ENCODE measurements at regions not wholly inside any gene's neighbourhood (a gene's known extent, or its start where the extent isn't known, plus 50 kb on each side); places are given as distances from the start of the nearest gene placed in this dataset.

GRCh38 chr2:33673937-33674336 lies 74.8 kb upstream of the FAM98A start:
- Mint-ChIP-seq H3K4me1 (peaks cover 11% of the 10 kb centered on the region), H3K36me3 (ENCODE audit: low read depth) (peaks cover 4% of the 10 kb centered on the region), H3K27me3 (ENCODE audit: low read depth, poor library complexity) (peaks cover 4% of the 10 kb centered on the region), H3K9me3 (peaks cover 4% of the 10 kb centered on the region), H3K4me3 (no peak overlapping the region), H3K27ac (no peak overlapping the region)
- TF ChIP-seq CTCF (IDR thresholded peaks at IDR 0.05): peak; percentile 45
- DNase-seq: no peak

GRCh38 chr2:33672896-33673295 lies 73.8 kb upstream of the FAM98A start:
- Mint-ChIP-seq H3K4me1 (peaks cover under 1% of the 10 kb centered on the region), H3K36me3 (ENCODE audit: low read depth) (peaks cover 10% of the 10 kb centered on the region), H3K9me3 (peaks cover 10% of the 10 kb centered on the region), H3K4me3 (no peak overlapping the region), H3K27ac (no peak overlapping the region), H3K27me3 (ENCODE audit: low read depth, poor library complexity) (peaks cover 4% of the 10 kb centered on the region)
- DNase-seq: no peak
- TF ChIP-seq CTCF (IDR thresholded peaks at IDR 0.05): no peak

GRCh38 chr2:33672389-33672788 lies 73.3 kb upstream of the FAM98A start:
- H3K27me3 Mint-ChIP-seq (ENCODE audit: low read depth, poor library complexity): peaks cover 4% of the 10 kb centered on the region
- H3K27ac Mint-ChIP-seq: no peak overlapping the region
- no peaks in the 10 kb centered on the region for H3K4me1 Mint-ChIP-seq
- no peak for DNase-seq
- peaks cover 10% of the 10 kb centered on the region for H3K36me3 Mint-ChIP-seq (ENCODE audit: low read depth)
- H3K4me3 Mint-ChIP-seq: no peak overlapping the region
- H3K9me3 Mint-ChIP-seq: peaks cover 10% of the 10 kb centered on the region
- no peak for TF ChIP-seq CTCF (IDR thresholded peaks at IDR 0.05)

GRCh38 chr2:33671198-33671597 lies 72.1 kb upstream of the FAM98A start:
- no peak for TF ChIP-seq CTCF (IDR thresholded peaks at IDR 0.05)
- H3K4me3 Mint-ChIP-seq: no peak overlapping the region
- peaks cover 4% of the 10 kb centered on the region for H3K27me3 Mint-ChIP-seq (ENCODE audit: low read depth, poor library complexity)
- H3K36me3 Mint-ChIP-seq (ENCODE audit: low read depth): peaks cover 16% of the 10 kb centered on the region
- H3K4me1 Mint-ChIP-seq: no peaks in the 10 kb centered on the region
- DNase-seq: no peak
- peaks cover 18% of the 10 kb centered on the region for H3K9me3 Mint-ChIP-seq
- H3K27ac Mint-ChIP-seq: no peak overlapping the region

GRCh38 chr2:33670392-33670937 lies 71.4 kb upstream of the FAM98A start:
- H3K27me3 Mint-ChIP-seq (ENCODE audit: low read depth, poor library complexity): peaks cover 4% of the 10 kb centered on the region
- no peak overlapping the region for H3K4me3 Mint-ChIP-seq
- H3K9me3 Mint-ChIP-seq: peaks cover 24% of the 10 kb centered on the region
- H3K4me1 Mint-ChIP-seq: no peaks in the 10 kb centered on the region
- no peak for DNase-seq
- H3K27ac Mint-ChIP-seq: no peak overlapping the region
- no peak for TF ChIP-seq CTCF (IDR thresholded peaks at IDR 0.05)
- peaks cover 22% of the 10 kb centered on the region for H3K36me3 Mint-ChIP-seq (ENCODE audit: low read depth)

- Mint-ChIP-seq H3K27ac (no peak overlapping the region), H3K36me3 (ENCODE audit: low read depth) (peaks cover 50% of the 10 kb centered on the region), H3K4me1 (no peaks in the 10 kb centered on the region), H3K27me3 (ENCODE audit: low read depth, poor library complexity) (peaks cover 4% of the 10 kb centered on the region), H3K4me3 (no peak overlapping the region), H3K9me3 (peaks cover 54% of the 10 kb centered on the region)
- TF ChIP-seq CTCF (IDR thresholded peaks at IDR 0.05): no peak
- no peak for DNase-seq
Measured at GRCh38 chr2:33666879-33667278, 67.8 kb upstream of the FAM98A start.

Data from nephron progenitor cell (in vitro differentiated cells).